IPS-18a (cell line): ENCODE measurements at regions not wholly inside any gene's neighbourhood (a gene's known extent, or its start where the extent isn't known, plus 50 kb on each side); places are given as distances from the start of the nearest gene placed in this dataset.
"Not testable (repeated sequence)": the region's sequence is repeated elsewhere in the genome, so short reads cannot be mapped to it uniquely, and the experiment has no call there.

ENCODE experiments used
- H3K27ac ChIP-seq: one replicate; pipeline ENCODE4 v1.5.1; 2013; ENCODE audit warnings: low read length
- H3K27me3 ChIP-seq: one replicate; pipeline ENCODE4 v1.6.1; 2013; ENCODE audit warnings: mild to moderate bottlenecking, low read length; ENCODE audit not compliant: control insufficient read depth, insufficient read depth
- H3K36me3 ChIP-seq: one replicate; pipeline ENCODE4 v1.6.1; 2013; ENCODE audit warnings: low read depth, low read length; ENCODE audit not compliant: control insufficient read depth
- H3K4me1 ChIP-seq: one replicate; pipeline ENCODE4 v1.6.1; 2013; ENCODE audit warnings: low read depth, low read length; ENCODE audit not compliant: control insufficient read depth
- H3K4me3 ChIP-seq: one replicate; pipeline ENCODE4 v1.5.1; 2013; ENCODE audit warnings: low read length
- H3K9ac ChIP-seq: one replicate; pipeline ENCODE4 v1.6.1; 2013; ENCODE audit warnings: mild to moderate bottlenecking, low read length, moderate library complexity
- H3K9me3 ChIP-seq: one replicate; pipeline ENCODE4 v1.6.1; 2013; ENCODE audit warnings: low read depth, low read length; ENCODE audit not compliant: control insufficient read depth

GRCh38 chr21:31513541-31513940 is 146.0 kb upstream of the SOD1 start:
- peaks cover 26% of the 10 kb centered on the region for H3K4me1 ChIP-seq
- H3K4me3 ChIP-seq, H3K36me3 ChIP-seq, H3K27ac ChIP-seq, H3K9me3 ChIP-seq, H3K9ac ChIP-seq, H3K27me3 ChIP-seq: not testable (repeated sequence)

DNA sequence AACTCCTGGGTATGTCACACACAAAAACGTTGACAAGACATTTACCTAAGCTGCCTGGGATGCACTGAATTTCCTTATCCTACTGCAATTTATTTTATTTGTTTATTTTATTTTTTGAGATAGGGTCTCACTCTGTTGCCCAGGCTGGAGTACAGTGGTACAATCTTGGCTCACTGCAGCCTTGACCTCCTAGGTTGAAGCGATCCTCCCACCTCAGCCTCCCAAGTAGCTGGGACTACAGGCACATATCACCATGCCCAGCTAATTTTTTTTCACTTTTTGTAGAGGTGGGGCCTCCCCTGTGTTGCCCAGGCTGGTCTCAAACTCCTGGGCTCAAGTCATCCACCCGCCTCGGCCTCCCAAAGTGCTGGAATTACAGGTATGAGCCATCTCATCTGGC is 147.5 kb upstream of the SOD1 start:
- H3K4me1 ChIP-seq = peaks cover 26% of the 10 kb centered on the region
- H3K36me3 ChIP-seq, H3K27ac ChIP-seq, H3K9me3 ChIP-seq, H3K27me3 ChIP-seq, H3K9ac ChIP-seq, H3K4me3 ChIP-seq: not testable (repeated sequence)

DNA sequence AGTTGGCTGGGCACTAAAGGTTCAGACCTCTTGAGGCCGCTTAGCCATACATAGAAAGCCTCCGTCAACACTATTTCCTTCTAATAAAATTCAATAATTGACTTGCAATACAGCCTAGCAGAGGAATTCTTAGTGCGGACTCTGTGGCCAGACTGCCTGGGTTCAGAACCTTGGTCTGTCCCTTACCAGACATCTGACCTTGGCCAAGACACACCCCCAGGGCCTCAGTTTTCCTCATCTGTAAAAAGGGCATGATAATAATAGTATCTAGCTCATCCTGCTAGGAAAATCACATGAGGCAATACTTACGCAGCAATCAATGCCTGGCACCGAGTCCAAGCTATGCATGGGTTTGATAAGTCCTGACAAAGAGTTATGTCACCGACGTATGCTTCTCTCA is 148.2 kb upstream of the SOD1 start:
- H3K9me3 ChIP-seq = no peaks in the 10 kb centered on the region
- H3K4me3 ChIP-seq = no peak overlapping the region
- H3K27me3 ChIP-seq = no peaks in the 10 kb centered on the region
- no peak overlapping the region for H3K9ac ChIP-seq
- peaks cover 26% of the 10 kb centered on the region for H3K4me1 ChIP-seq
- no peak overlapping the region for H3K27ac ChIP-seq
- H3K36me3 ChIP-seq = no peaks in the 10 kb centered on the region

GRCh38 chr21:31509194-31510017 is 150.1 kb upstream of the SOD1 start:
- H3K9ac ChIP-seq = no peak overlapping the region
- H3K9me3 ChIP-seq = no peaks in the 10 kb centered on the region
- no peak overlapping the region for H3K4me3 ChIP-seq
- H3K27me3 ChIP-seq = no peaks in the 10 kb centered on the region
- peaks cover 19% of the 10 kb centered on the region for H3K4me1 ChIP-seq
- no peaks in the 10 kb centered on the region for H3K36me3 ChIP-seq
- no peak overlapping the region for H3K27ac ChIP-seq

GRCh38 chr21:31505975-31506374 is 153.5 kb upstream of the SOD1 start:
- Histone ChIP-seq H3K27ac (no peak overlapping the region), H3K9me3 (no peaks in the 10 kb centered on the region), H3K9ac (no peak overlapping the region), H3K4me3 (no peak overlapping the region), H3K27me3 (no peaks in the 10 kb centered on the region), H3K4me1 (peaks cover 21% of the 10 kb centered on the region), H3K36me3 (no peaks in the 10 kb centered on the region)

DNA sequence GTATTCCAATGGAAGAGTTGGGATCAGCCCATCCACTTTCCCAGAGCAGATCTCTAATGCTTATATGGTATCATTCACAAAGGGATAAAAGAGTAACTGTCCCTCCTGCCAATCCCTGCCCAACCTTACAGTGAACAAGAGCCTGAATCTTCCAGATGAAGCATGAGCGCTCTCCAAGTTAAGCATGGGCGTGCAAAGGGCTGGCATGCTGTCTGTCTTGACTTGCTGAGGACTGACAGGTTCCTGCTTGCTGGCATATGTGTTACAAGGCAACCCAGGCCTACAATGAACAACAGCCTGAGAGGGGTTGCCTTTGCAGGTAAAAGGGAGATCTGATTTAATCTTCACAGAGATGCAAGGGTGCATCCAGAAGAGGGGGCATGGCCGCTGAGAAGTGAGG is 155.6 kb upstream of the SOD1 start:
- no peak overlapping the region for H3K9ac ChIP-seq
- no peaks in the 10 kb centered on the region for H3K36me3 ChIP-seq
- H3K27ac ChIP-seq = no peak overlapping the region
- H3K9me3 ChIP-seq = no peaks in the 10 kb centered on the region
- no peaks in the 10 kb centered on the region for H3K27me3 ChIP-seq
- H3K4me3 ChIP-seq = no peak overlapping the region
- peaks cover 16% of the 10 kb centered on the region for H3K4me1 ChIP-seq

- Histone ChIP-seq H3K27me3 (no peaks in the 10 kb centered on the region), H3K9me3 (no peaks in the 10 kb centered on the region), H3K4me3 (no peak overlapping the region), H3K36me3 (no peaks in the 10 kb centered on the region), H3K4me1 (peaks cover 12% of the 10 kb centered on the region), H3K27ac (no peak overlapping the region), H3K9ac (no peak overlapping the region)
Measured at GRCh38 chr21:31503467-31503866, 156.0 kb upstream of the SOD1 start.

DNA sequence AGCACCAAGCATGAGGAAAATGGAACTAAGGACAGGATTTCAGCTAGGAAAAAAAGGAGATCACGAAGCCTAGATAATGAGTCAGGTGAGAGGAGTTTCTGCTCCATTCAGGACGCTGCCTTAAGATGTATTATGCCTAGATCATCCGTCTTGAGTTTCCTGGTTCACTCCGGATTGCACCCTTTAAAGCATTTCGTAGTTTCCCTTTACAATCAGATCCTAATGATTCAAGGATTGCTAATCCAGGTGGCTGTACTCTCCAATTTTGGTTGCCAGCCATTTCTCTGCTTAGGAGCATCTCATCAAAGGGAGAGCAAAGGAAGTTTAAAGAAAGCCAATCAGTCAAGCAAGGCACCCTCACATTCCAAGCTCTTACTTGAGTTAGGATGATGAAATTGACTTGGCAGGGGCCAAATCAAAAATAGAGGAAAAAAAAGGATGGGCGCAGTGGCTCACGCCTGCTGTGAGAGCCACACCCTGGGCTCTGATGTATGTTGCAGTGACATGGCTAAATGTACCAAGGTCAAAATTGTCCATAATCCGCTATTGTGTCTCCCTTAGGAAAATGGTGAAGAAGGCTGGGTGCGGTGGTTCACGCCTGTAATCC is 156.9 kb upstream of the SOD1 start:
- no peak overlapping the region for H3K27ac ChIP-seq
- no peaks in the 10 kb centered on the region for H3K9me3 ChIP-seq
- H3K9ac ChIP-seq = no peak overlapping the region
- no peak overlapping the region for H3K4me3 ChIP-seq
- H3K27me3 ChIP-seq = no peaks in the 10 kb centered on the region
- no peaks in the 10 kb centered on the region for H3K36me3 ChIP-seq
- H3K4me1 ChIP-seq = peaks cover 12% of the 10 kb centered on the region

GRCh38 chr21:31501926-31502325 is 157.6 kb upstream of the SOD1 start:
- Histone ChIP-seq H3K4me1 (peaks cover 12% of the 10 kb centered on the region), H3K9ac (no peak overlapping the region), H3K4me3 (no peak overlapping the region), H3K27ac (no peak overlapping the region), H3K27me3 (no peaks in the 10 kb centered on the region), H3K9me3 (no peaks in the 10 kb centered on the region), H3K36me3 (no peaks in the 10 kb centered on the region)

DNA sequence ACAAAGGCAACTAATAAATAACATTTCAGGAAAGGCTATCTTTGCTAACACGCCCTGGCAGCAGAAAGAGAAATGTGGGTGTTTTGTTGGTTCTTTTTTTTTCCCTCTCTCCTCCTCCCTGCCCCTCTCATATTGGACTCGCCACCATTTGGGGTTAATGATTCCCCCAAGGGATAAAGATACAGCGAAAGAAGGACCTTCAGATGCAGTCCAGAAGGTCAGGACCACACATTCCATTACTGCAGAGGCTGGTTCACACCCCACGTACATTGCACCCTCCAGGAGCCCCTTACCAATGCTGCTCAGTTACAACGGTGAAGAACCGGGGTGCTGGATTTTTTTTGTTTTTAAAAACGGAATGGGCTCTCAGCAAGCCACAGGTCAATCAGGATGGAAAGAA is 156.9 kb upstream of the TIAM1 start:
- no peak overlapping the region for H3K9ac ChIP-seq
- no peaks in the 10 kb centered on the region for H3K36me3 ChIP-seq
- H3K27ac ChIP-seq = no peak overlapping the region
- no peaks in the 10 kb centered on the region for H3K27me3 ChIP-seq
- H3K4me3 ChIP-seq = no peak overlapping the region
- H3K9me3 ChIP-seq = no peaks in the 10 kb centered on the region
- H3K4me1 ChIP-seq = peaks cover 12% of the 10 kb centered on the region

DNA sequence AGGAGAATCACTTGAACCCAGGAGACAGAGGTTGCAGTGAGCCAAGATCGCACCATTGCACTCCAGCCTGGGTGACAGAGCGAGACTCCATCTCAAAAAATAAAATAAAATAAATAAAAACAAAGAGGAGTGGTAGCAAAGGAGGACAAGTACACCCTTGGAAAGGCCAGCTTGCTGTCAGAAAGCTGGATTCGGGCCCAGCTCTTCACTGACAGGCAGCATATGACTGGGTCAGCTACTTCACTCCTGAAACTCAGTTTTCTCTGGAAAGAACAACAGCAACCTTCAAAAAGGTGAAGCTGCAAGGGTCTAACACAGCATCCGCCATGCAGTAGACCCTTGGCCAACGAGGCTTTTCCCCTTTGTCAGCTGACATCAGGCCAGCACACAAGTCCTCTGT is 156.0 kb upstream of the TIAM1 start:
- Histone ChIP-seq H3K27me3 (no peaks in the 10 kb centered on the region), H3K27ac (no peak overlapping the region), H3K9ac (no peak overlapping the region), H3K36me3 (no peaks in the 10 kb centered on the region), H3K4me3 (no peak overlapping the region), H3K9me3 (no peaks in the 10 kb centered on the region), H3K4me1 (peaks cover 12% of the 10 kb centered on the region)

DNA sequence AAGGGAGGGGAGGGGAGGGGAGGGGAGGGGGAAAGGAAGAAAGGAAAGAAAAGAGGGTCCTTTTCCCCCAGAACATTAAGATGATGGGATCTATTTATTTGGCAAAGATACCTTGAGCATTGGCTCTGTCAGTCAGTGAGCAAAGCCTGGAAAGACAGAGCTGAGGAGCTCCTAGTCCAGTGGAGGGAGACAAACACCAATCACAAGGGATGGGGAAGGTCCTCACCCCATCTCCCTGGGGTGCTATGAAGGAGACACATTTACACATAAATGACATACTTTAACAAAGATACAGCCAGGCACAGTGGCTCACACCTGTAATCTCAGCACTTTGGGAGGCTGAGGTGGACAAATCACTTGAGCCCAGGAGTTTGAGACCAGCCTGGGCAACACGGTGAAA is 154.9 kb upstream of the TIAM1 start:
- peaks cover 4% of the 10 kb centered on the region for H3K4me1 ChIP-seq
- no peaks in the 10 kb centered on the region for H3K27me3 ChIP-seq

More for the DNA sequence above, 154.9 kb upstream of the TIAM1 start:
- Histone ChIP-seq H3K9ac (no peak overlapping the region), H3K36me3 (no peaks in the 10 kb centered on the region), H3K4me3 (no peak overlapping the region), H3K9me3 (no peaks in the 10 kb centered on the region), H3K27ac (no peak overlapping the region)
